ENCODE measurements at regions not wholly inside any gene's neighbourhood (a gene's known extent, or its start where the extent isn't known, plus 50 kb on each side); places are given as distances from the start of the nearest gene placed in this dataset.

DNA sequence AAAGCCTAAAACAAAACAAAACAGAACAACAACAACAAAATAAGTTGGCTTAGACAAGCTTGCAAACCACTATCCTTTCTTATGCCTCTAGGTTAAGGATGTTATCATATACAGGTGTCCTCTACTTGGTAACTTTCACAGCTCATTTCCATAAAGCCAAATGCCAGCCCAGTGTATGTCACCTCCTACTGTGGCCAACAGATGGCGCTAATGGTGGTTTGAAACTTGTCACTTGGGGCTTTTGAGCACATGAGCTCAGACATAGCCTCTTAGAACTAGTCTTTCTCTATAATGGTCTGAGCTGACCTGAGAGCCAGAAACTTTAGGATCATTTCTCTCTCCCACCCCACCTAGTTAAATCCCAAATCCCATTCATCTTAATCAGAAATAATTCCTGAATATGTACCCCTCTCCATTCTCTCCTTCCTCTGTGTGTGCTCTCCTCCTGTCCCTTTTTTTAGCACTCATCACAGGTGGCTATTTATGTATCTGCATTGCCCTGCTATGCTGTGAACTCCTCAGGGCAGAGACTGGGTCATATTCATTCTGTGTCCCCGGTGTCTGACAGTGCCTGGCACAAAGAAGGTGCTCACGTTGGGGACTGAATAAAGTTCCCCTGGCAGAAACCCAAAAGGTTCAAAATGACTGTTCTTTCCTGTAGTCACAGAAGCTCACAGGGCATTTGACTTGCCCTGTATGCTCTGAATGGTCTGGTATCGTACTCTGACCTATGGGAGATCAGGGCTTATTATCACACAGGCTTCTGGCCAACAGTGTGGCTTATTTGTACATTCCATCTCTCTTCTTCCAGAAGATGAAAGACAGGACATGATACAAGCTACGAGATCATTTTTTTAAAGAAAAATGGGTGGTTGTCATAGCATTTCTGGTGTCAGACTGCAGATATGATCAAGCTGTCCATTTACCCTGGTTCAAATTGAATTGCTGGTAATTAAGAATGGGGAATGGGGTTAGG lies 319.3 kb upstream of the AZI2 start:
- no peak overlapping the region for H3K27ac ChIP-seq
- no peaks in the 10 kb centered on the region for H3K79me2 ChIP-seq (ENCODE audit: insufficient read depth, low read depth)

GRCh38 chr3:28669870-28670269 lies 321.2 kb upstream of the AZI2 start:
- Histone ChIP-seq H3K4me1 (ENCODE audit: low read depth, poor library complexity, severe bottlenecking) (no peaks in the 10 kb centered on the region), H3K36me3 (ENCODE audit: insufficient read depth) (no peaks in the 10 kb centered on the region), H4K20me1 (ENCODE audit: insufficient read depth) (no peaks in the 10 kb centered on the region), H3K4me2 (no peak overlapping the region), H3K27ac (no peak overlapping the region), H3K27me3 (ENCODE audit: insufficient read depth, low read depth) (no peaks in the 10 kb centered on the region), H2AFZ (ENCODE audit: low read depth) (no peak overlapping the region), H3K9ac (no peak overlapping the region), H3K79me2 (ENCODE audit: insufficient read depth, low read depth) (no peaks in the 10 kb centered on the region), H3K4me3 (IDR thresholded peaks at IDR 0.05; ENCODE audit: insufficient read depth, low read depth, low read length) (no peak overlapping the region)
- TF ChIP-seq CTCF (conservative IDR thresholded peaks at IDR 0.05; ENCODE audit: low read depth, low read length) = no peak

More for the DNA sequence above, 319.3 kb upstream of the AZI2 start:
- no peaks in the 10 kb centered on the region for H3K4me1 ChIP-seq (ENCODE audit: low read depth, poor library complexity, severe bottlenecking)
- TF ChIP-seq CTCF (conservative IDR thresholded peaks at IDR 0.05; ENCODE audit: low read depth, low read length) = peak; percentile 65
- H2AFZ ChIP-seq (ENCODE audit: low read depth) = no peak overlapping the region
- H3K4me3 ChIP-seq (IDR thresholded peaks at IDR 0.05; ENCODE audit: insufficient read depth, low read depth, low read length) = no peak overlapping the region
- H3K27me3 ChIP-seq (ENCODE audit: insufficient read depth, low read depth) = no peaks in the 10 kb centered on the region
- no peak overlapping the region for H3K4me2 ChIP-seq
- no peaks in the 10 kb centered on the region for H4K20me1 ChIP-seq (ENCODE audit: insufficient read depth)
- no peaks in the 10 kb centered on the region for H3K36me3 ChIP-seq (ENCODE audit: insufficient read depth)
- no peak overlapping the region for H3K9ac ChIP-seq

- no peaks in the 10 kb centered on the region for H3K36me3 ChIP-seq (ENCODE audit: insufficient read depth)
- H3K9ac ChIP-seq = no peak overlapping the region
- no peak overlapping the region for H3K4me2 ChIP-seq
- no peak overlapping the region for H3K27ac ChIP-seq
- TF ChIP-seq CTCF (conservative IDR thresholded peaks at IDR 0.05; ENCODE audit: low read depth, low read length) = no peak
- no peaks in the 10 kb centered on the region for H3K4me1 ChIP-seq (ENCODE audit: low read depth, poor library complexity, severe bottlenecking)
- H3K4me3 ChIP-seq (IDR thresholded peaks at IDR 0.05; ENCODE audit: insufficient read depth, low read depth, low read length) = no peak overlapping the region
- no peak overlapping the region for H2AFZ ChIP-seq (ENCODE audit: low read depth)
- no peaks in the 10 kb centered on the region for H3K27me3 ChIP-seq (ENCODE audit: insufficient read depth, low read depth)
- no peaks in the 10 kb centered on the region for H3K79me2 ChIP-seq (ENCODE audit: insufficient read depth, low read depth)
- H4K20me1 ChIP-seq (ENCODE audit: insufficient read depth) = no peaks in the 10 kb centered on the region
Observed at GRCh38 chr3:28672406-28672805, 323.8 kb upstream of the AZI2 start.

DNA sequence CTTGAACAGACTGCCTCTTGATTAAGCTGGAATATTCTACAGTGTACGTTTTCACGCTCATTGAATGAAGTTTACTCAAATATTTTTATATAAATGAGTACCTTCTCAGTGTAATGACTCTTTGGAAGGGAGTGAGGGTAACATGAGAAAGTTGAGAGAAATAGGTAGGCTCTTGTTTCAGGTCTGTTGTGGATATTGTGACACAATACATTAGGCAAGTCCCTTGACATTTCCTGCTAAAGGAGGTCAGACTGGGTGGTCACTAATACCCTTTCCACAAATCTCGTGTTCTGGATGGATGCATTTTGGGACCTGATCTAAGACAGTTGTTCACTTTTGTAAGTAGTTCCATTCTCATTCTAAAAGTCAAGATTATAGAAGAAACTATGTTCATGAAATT lies 324.8 kb upstream of the AZI2 start:
- no peaks in the 10 kb centered on the region for H4K20me1 ChIP-seq (ENCODE audit: insufficient read depth)
- no peaks in the 10 kb centered on the region for H3K36me3 ChIP-seq (ENCODE audit: insufficient read depth)

More for the DNA sequence above, 324.8 kb upstream of the AZI2 start:
- Histone ChIP-seq H3K4me2 (no peak overlapping the region), H2AFZ (ENCODE audit: low read depth) (no peak overlapping the region), H3K4me3 (IDR thresholded peaks at IDR 0.05; ENCODE audit: insufficient read depth, low read depth, low read length) (no peak overlapping the region), H3K79me2 (ENCODE audit: insufficient read depth, low read depth) (no peaks in the 10 kb centered on the region), H3K9ac (no peak overlapping the region), H3K4me1 (ENCODE audit: low read depth, poor library complexity, severe bottlenecking) (no peaks in the 10 kb centered on the region), H3K27me3 (ENCODE audit: insufficient read depth, low read depth) (no peaks in the 10 kb centered on the region), H3K27ac (no peak overlapping the region)
- no peak for TF ChIP-seq CTCF (conservative IDR thresholded peaks at IDR 0.05; ENCODE audit: low read depth, low read length)
